Uterus (tissue), 3 donors: ENCODE measurements at regions not wholly inside any gene's neighbourhood (a gene's known extent, or its start where the extent isn't known, plus 50 kb on each side); places are given as distances from the start of the nearest gene placed in this dataset.

Experiments used
- DNase-seq, 2 donors: peaks; one replicate each; pipeline ENCODE4 v3.0.0-alpha.2; 2019 to 2020
- H3K27ac ChIP-seq, 2 donors: fragments of 200-600 bp; sonication (generic); 1 replicate in 1 of 2; 2 replicates in 1 of 2; pipeline ENCODE4 v1.5.1; 2016 to 2018
- H3K27me3 ChIP-seq, 2 donors: fragments of 200-600 bp; sonication (generic); one replicate each; pipeline ENCODE4 v1.5.1; 2018 to 2019; ENCODE audit warnings: control low read depth in 1 of 2
- H3K36me3 ChIP-seq, 2 donors: fragments of 200-600 bp; sonication (generic); one replicate each; pipeline ENCODE4 v1.5.1; 2019; ENCODE audit warnings: control low read depth in 1 of 2
- H3K4me1 ChIP-seq, 2 donors: fragments of 200-600 bp; sonication (generic); one replicate each; pipeline ENCODE4 v1.5.1; 2018 to 2019; ENCODE audit warnings: control low read depth in 1 of 2
- H3K4me3 ChIP-seq, 2 donors: fragments of 200-600 bp; sonication (generic); 1 replicate in 1 of 2; 2 replicates in 1 of 2; pipeline ENCODE4 v1.5.1; 2018 to 2019; ENCODE audit warnings: mild to moderate bottlenecking in 1 of 2
- H3K9me3 ChIP-seq, 2 donors: fragments of 200-600 bp; sonication (generic); one replicate each; pipeline ENCODE4 v1.5.1; 2019; ENCODE audit warnings: control low read depth in 1 of 2
- CTCF ChIP-seq, 4 experiments: fragments of 200-600 bp in 2 of 4; fragments of 450-650 bp in 2 of 4; sonication (generic) in 2 of 4; IDR thresholded peaks; one replicate each; pipeline ENCODE4 v1.5.1; 2016 to 2019; ENCODE audit warnings: antibody characterized with exemption in 4 of 4, mild to moderate bottlenecking in 2 of 4, moderate library complexity in 1 of 4
- POLR2A ChIP-seq, 2 donors: fragments of 450-650 bp; IDR thresholded peaks; one replicate each; pipeline ENCODE4 v1.6.1; 2016; ENCODE audit warnings: antibody characterized with exemption in 2 of 2, mild to moderate bottlenecking in 1 of 2, moderate library complexity in 1 of 2
- intact Hi-C: fragments of 100-400 bp; cut with DNase I; formaldehyde crosslinking; loops from one replicate; pipeline ENCODE4 v1.15.1; 2023; ENCODE audit warnings: low total_unique reads
- donor health status: DM: yes; HTN: yes; CAD: no.

DNA sequence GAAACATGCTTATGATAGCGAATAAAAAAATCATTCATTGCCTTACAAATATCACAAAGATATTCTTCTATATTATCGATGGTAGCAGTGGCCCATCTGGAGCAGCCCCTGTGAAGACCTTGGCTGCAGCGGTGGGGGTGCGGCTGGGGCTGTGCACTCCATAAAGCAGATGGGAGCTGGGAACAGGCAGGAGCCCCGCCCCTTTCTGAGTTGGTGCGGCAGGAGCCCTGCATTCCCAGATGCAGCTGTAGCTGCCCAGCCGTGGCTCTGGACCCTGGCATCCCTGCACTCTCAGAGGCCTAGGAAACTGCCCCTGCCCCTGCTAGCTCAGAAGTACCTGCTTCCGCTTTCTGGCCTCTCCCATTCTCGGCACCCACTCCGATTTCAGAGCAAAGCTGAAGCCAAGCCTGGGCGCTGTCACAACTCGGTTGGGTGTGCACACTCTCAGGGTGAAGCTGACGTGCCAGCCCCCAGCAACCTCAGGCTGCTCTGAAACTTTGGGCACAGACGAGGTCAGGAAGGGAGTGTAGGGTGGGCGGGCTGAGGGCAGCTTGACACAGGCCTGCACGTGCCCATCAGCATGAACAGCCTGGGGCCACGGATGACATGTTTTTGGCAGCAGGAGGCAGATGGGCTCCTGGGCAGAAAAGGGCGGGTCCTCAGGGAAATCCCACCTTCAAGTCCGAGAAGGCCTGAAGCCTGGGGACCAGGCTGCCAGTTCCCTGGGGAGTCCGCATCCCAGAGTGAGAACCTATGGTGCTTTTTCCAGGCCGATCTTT is 1440.8 kb upstream of the ACO1 start:
- no peak for DNase-seq
- Histone ChIP-seq H3K9me3 (no peaks in the 10 kb centered on the region), H3K4me3 (no peak overlapping the region), H3K27me3 (no peaks in the 10 kb centered on the region), H3K27ac (no peak overlapping the region), H3K36me3 (no peaks in the 10 kb centered on the region), H3K4me1 (no peaks in the 10 kb centered on the region)
- TF ChIP-seq CTCF (IDR thresholded peaks at IDR 0.05) (no peak), POLR2A (IDR thresholded peaks at IDR 0.05) (no peak)
- intact Hi-C loops = no loop called here

DNA sequence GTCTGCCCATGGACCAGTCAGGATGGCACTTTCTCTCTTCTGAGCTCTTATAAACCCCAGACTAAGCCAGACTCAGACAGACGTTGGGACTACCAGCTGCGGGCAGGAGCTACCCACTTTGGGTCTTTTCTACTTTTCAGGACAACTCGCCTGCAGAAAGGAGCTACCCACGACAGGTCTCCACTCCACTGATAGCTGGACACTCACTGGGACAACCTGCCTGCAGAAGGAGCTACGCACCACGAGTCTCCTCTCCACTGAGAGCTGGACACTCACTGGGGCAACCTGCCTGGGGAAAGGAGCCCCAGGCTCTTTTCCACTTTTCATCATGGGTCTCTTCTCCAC is 1440.2 kb upstream of the ACO1 start:
- Histone ChIP-seq H3K36me3 (no peaks in the 10 kb centered on the region), H3K27ac (no peak overlapping the region), H3K27me3 (no peaks in the 10 kb centered on the region), H3K4me3 (no peak overlapping the region), H3K4me1 (no peaks in the 10 kb centered on the region), H3K9me3 (no peaks in the 10 kb centered on the region)
- no peak for DNase-seq
- intact Hi-C loops = no loop called here
- TF ChIP-seq CTCF (IDR thresholded peaks at IDR 0.05) = no peak
- no peak for TF ChIP-seq POLR2A (IDR thresholded peaks at IDR 0.05)

DNA sequence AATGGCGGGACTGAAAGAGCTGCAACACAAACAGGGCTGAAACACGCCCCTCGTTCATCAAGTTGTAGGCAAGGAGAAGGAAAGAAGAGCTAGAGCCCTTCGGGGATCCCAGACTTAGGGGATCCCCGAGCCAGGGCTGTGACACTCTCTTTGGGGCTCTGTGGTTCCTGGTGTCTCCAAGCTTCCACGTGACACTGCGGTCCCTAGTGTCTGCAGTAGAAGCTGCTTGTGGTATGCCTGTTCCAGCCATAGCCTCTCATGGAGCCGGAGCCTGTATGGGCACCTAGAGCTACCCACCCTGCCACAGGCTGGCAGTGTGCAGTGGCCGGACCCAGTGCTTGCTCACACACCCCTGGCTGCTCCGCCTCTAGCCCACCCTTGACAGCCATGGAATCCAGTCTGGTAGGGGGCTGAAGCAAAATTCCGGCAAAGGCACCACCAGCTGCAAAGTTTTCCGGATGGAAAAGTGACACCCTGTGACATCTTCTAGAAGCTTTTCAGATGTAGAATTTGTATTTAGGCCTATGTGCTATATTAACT is 1439.6 kb upstream of the ACO1 start:
- H3K36me3 ChIP-seq = no peaks in the 10 kb centered on the region
- no peak overlapping the region for H3K4me3 ChIP-seq
- intact Hi-C loops = no loop called here
- TF ChIP-seq POLR2A (IDR thresholded peaks at IDR 0.05) (no peak), CTCF (IDR thresholded peaks at IDR 0.05) (no peak)
- no peak for DNase-seq
- no peak overlapping the region for H3K27ac ChIP-seq
- no peaks in the 10 kb centered on the region for H3K27me3 ChIP-seq
- H3K4me1 ChIP-seq = no peaks in the 10 kb centered on the region
- H3K9me3 ChIP-seq = no peaks in the 10 kb centered on the region

GRCh38 chr9:30964332-30964731 is 1420.1 kb upstream of the ACO1 start:
- Histone ChIP-seq H3K27me3 (no peaks in the 10 kb centered on the region), H3K9me3 (peaks cover 0 to 2% of the 10 kb centered on the region in 2 donors), H3K4me1 (no peaks in the 10 kb centered on the region), H3K27ac (no peak overlapping the region), H3K4me3 (no peak overlapping the region), H3K36me3 (no peaks in the 10 kb centered on the region)
- TF ChIP-seq POLR2A (IDR thresholded peaks at IDR 0.05) (no peak), CTCF (IDR thresholded peaks at IDR 0.05) (no peak)
- intact Hi-C loops = no loop called here
- DNase-seq = no peak

DNA sequence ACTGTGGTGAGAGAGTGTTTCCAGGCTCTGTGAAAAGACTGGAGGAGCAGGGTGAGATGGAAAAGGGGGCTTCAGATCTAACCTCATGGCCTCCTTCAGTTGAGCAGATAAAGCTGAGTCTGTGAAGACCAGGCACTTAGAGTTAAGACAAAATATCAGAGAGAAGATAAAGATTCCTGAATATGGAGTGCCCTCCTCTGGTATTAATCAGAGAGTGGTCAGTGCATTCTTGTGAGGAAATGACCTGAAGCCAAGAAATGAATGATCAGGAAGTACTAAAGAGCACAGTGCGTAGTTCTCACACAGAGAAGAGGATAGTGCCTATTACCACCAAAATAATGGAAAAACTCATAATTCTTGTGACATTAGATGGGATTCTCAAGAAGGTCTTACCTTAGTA is 1417.0 kb upstream of the ACO1 start:
- Histone ChIP-seq H3K4me3 (no peak overlapping the region), H3K4me1 (no peaks in the 10 kb centered on the region), H3K9me3 (peaks cover 0 to 2% of the 10 kb centered on the region in 2 donors), H3K27me3 (no peaks in the 10 kb centered on the region), H3K36me3 (no peaks in the 10 kb centered on the region), H3K27ac (no peak overlapping the region)
- intact Hi-C loops = no loop called here
- DNase-seq = no peak
- no peak for TF ChIP-seq POLR2A (IDR thresholded peaks at IDR 0.05)
